Activated naive CD4-positive, alpha-beta T cell treated with Interleukin-2 at 50 U/mL for 16 hours (primary cell): ENCODE measurements at regions not wholly inside any gene's neighbourhood (a gene's known extent, or its start where the extent isn't known, plus 50 kb on each side); places are given as distances from the start of the nearest gene placed in this dataset.
"Not testable (repeated sequence)": the region's sequence is repeated elsewhere in the genome, so short reads cannot be mapped to it uniquely, and the experiment has no call there.

Source experiments
- DNase-seq: peaks from one replicate; pipeline ENCODE4 v3.0.0-alpha.2; 2020

GRCh38 chr3:158026236-158026635 lies 80.0 kb downstream of the SHOX2 start:
- no peak for DNase-seq

- not testable (repeated sequence) for DNase-seq
Observed at GRCh38 chr3:158019897-158020296, 86.3 kb downstream of the SHOX2 start.

GRCh38 chr3:158018462-158018861 lies 87.8 kb downstream of the SHOX2 start:
- DNase-seq: no peak

GRCh38 chr3:158012901-158013300 lies 93.3 kb downstream of the SHOX2 start:
- DNase-seq: no peak

GRCh38 chr3:158005391-158006100 lies 100.7 kb downstream of the SHOX2 start:
- DNase-seq: no peak

GRCh38 chr3:157999246-157999645 lies 107.0 kb downstream of the SHOX2 start:
- no peak for DNase-seq

GRCh38 chr3:157982359-157982758 lies 123.9 kb downstream of the SHOX2 start:
- DNase-seq: no peak

GRCh38 chr3:157981819-157982218 lies 124.4 kb downstream of the SHOX2 start:
- no peak for DNase-seq

GRCh38 chr3:157979022-157979421 lies 127.2 kb downstream of the SHOX2 start:
- DNase-seq: no peak

GRCh38 chr3:157961665-157962064 lies 144.6 kb downstream of the SHOX2 start:
- DNase-seq: no peak

- no peak for DNase-seq
Observed at GRCh38 chr3:157958457-157958856, 147.8 kb downstream of the SHOX2 start.

- no peak for DNase-seq
Observed at GRCh38 chr3:157956850-157957249, 149.4 kb downstream of the SHOX2 start.

GRCh38 chr3:157956176-157956575 lies 150.0 kb downstream of the SHOX2 start:
- no peak for DNase-seq

GRCh38 chr3:157953565-157953964 lies 152.7 kb downstream of the SHOX2 start:
- no peak for DNase-seq

GRCh38 chr3:157948605-157949383 lies 157.4 kb downstream of the SHOX2 start:
- no peak for DNase-seq

GRCh38 chr3:157939166-157939565 lies 167.1 kb downstream of the SHOX2 start:
- no peak for DNase-seq

- no peak for DNase-seq
Observed at GRCh38 chr3:157938154-157938779, 168.0 kb downstream of the SHOX2 start.

- no peak for DNase-seq
Observed at GRCh38 chr3:157931517-157931916, 174.7 kb downstream of the SHOX2 start.

GRCh38 chr3:157930000-157930780 lies 176.0 kb downstream of the SHOX2 start:
- no peak for DNase-seq

- no peak for DNase-seq
Observed at GRCh38 chr3:157926822-157927221, 179.4 kb downstream of the SHOX2 start.

GRCh38 chr3:157922614-157923013 lies 183.6 kb downstream of the SHOX2 start:
- DNase-seq: no peak

- DNase-seq: no peak
Observed at GRCh38 chr3:157921811-157922210, 184.4 kb downstream of the SHOX2 start.
